ENCODE measurements at regions not wholly inside any gene's neighbourhood (a gene's known extent, or its start where the extent isn't known, plus 50 kb on each side); places are given as distances from the start of the nearest gene placed in this dataset.

DNA sequence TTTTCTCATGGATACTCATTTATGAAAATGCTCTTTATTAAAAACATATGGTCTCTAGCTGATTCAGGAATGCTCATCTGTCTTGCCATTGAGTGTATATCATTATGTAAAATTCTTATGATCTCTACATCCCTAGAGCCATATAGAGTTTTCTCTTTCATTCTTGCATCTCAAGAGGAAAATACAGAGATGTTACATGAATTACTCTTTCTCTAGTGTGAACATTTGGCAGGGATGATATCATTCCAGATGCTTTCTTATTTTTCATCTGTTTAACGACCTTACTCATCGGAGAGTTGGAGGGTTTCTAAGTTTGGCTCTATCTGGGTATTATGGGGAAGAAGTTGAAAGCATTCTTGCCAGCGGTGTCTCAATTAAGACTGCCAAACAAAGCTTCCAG lies 202.9 kb upstream of the SLC7A11 start:
- no peak for TF ChIP-seq POLR2A (IDR thresholded peaks at IDR 0.05; ENCODE audit: extremely low read depth, insufficient read length)
- TF ChIP-seq, protein P1, sequence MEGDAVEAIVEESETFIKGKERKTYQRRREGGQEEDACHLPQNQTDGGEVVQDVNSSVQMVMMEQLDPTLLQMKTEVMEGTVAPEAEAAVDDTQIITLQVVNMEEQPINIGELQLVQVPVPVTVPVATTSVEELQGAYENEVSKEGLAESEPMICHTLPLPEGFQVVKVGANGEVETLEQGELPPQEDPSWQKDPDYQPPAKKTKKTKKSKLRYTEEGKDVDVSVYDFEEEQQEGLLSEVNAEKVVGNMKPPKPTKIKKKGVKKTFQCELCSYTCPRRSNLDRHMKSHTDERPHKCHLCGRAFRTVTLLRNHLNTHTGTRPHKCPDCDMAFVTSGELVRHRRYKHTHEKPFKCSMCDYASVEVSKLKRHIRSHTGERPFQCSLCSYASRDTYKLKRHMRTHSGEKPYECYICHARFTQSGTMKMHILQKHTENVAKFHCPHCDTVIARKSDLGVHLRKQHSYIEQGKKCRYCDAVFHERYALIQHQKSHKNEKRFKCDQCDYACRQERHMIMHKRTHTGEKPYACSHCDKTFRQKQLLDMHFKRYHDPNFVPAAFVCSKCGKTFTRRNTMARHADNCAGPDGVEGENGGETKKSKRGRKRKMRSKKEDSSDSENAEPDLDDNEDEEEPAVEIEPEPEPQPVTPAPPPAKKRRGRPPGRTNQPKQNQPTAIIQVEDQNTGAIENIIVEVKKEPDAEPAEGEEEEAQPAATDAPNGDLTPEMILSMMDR (IDR thresholded peaks at IDR 0.05; ENCODE audit: low read depth, low read length) = no peak
